Peyer's patch (tissue), 4 donors: ENCODE measurements at regions not wholly inside any gene's neighbourhood (a gene's known extent, or its start where the extent isn't known, plus 50 kb on each side); places are given as distances from the start of the nearest gene placed in this dataset.

ENCODE experiments used
- POLR2A ChIP-seq, 2 donors: fragments of 450-650 bp; IDR thresholded peaks; one replicate each; pipeline ENCODE4 v1.5.1; 2017; ENCODE audit warnings: antibody characterized with exemption in 2 of 2, mild to moderate bottlenecking in 2 of 2, moderate library complexity in 2 of 2
- TF ChIP-seq, protein P1 (sequence below), 6 experiments: fragments of 450-650 bp in 4 of 6; fragments of 200-600 bp in 2 of 6; sonication (generic) in 1 of 6; IDR thresholded peaks; one replicate each; pipeline ENCODE4 v1.5.1; 2017 to 2019; ENCODE audit warnings: antibody characterized with exemption in 6 of 6, mild to moderate bottlenecking in 3 of 6, moderate library complexity in 1 of 6

GRCh38 chr1:4519954-4520353 is 134.5 kb upstream of the AJAP1 start:
- TF ChIP-seq, protein P1, sequence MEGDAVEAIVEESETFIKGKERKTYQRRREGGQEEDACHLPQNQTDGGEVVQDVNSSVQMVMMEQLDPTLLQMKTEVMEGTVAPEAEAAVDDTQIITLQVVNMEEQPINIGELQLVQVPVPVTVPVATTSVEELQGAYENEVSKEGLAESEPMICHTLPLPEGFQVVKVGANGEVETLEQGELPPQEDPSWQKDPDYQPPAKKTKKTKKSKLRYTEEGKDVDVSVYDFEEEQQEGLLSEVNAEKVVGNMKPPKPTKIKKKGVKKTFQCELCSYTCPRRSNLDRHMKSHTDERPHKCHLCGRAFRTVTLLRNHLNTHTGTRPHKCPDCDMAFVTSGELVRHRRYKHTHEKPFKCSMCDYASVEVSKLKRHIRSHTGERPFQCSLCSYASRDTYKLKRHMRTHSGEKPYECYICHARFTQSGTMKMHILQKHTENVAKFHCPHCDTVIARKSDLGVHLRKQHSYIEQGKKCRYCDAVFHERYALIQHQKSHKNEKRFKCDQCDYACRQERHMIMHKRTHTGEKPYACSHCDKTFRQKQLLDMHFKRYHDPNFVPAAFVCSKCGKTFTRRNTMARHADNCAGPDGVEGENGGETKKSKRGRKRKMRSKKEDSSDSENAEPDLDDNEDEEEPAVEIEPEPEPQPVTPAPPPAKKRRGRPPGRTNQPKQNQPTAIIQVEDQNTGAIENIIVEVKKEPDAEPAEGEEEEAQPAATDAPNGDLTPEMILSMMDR (IDR thresholded peaks at IDR 0.05), result no peak
- TF ChIP-seq POLR2A (IDR thresholded peaks at IDR 0.05), result no peak
